GM19468 (cell line): ENCODE measurements at regions not wholly inside any gene's neighbourhood (a gene's known extent, or its start where the extent isn't known, plus 50 kb on each side); places are given as distances from the start of the nearest gene placed in this dataset.

Source experiments
- ATAC-seq: cut with Tn5 transposase; IDR thresholded peaks from one replicate; pipeline ENCODE4 v1.9.1; 2021; ENCODE audit warnings: mild to moderate bottlenecking, moderate library complexity, moderate number of reproducible peaks; ENCODE audit not compliant: unreplicated experiment; ENCODE audit errors: extremely low read depth

- ATAC-seq = no peak
Observed at GRCh38 chr14:87457720-87458119, 535.3 kb downstream of the GALC start.

- no peak for ATAC-seq
Observed at GRCh38 chr14:87450193-87450592, 542.8 kb downstream of the GALC start.

DNA sequence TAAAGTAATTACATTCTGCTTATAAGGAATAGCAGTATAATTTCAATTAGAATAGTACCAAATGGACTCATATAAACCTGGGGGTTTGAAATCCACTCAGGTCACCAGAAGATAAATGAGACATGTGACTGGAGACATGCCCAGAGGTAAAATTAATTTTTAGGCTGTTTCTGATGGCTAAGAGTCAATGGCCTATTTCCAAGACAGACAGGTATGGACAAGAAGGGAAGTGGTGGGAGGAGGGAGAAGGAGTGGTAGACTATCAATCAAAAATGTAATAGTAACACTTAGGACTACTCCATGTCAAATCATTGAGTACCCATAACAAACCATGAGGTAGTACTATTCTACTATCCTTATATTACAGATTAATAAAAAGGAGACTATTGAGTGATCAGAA, 544.0 kb downstream of the GALC start:
- no peak for ATAC-seq

DNA sequence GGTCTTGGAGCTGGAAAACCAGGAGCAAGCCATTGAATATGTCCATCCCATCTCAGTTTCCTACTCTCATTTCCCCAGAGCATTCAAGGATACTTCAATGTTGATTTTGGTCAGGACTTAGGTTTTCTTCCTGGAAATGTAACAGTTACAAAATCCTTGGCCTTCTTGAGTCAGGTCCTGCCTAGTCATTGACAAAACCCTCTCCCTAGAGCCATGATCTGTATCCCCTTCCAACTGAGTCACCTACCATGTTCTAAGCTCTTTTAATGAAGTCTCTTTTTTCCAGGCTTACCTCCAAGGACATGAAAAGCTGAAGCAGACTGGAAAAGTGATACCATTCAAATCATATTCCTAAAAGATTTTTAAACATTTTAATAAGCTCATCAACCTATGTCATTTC, 549.2 kb downstream of the GALC start:
- no peak for ATAC-seq

GRCh38 chr14:87443039-87443438, 549.9 kb downstream of the GALC start:
- ATAC-seq = no peak

- ATAC-seq = no peak
Observed at GRCh38 chr14:87437158-87437557, 555.8 kb downstream of the GALC start.

- no peak for ATAC-seq
Observed at GRCh38 chr14:87434680-87435079, 558.3 kb downstream of the GALC start.

GRCh38 chr14:87434011-87434410, 559.0 kb downstream of the GALC start:
- no peak for ATAC-seq

DNA sequence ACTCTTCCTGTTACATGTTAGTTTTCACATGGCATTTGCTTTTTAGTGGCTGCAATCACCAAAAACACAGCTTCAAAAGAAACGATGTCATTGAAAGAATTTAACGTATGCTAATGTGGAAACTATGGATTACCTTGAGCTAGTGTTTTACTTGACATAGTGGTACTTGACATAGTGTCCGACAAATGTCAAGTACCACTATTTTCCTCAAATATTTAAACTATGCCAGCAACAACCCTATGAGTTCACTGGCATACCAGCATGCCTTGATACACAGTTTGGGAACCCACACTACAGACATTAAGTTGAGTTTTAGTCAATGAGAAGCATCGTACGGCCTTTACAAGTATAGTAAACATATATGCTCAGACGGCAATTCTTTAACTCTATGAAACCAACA, 560.3 kb downstream of the GALC start:
- no peak for ATAC-seq

DNA sequence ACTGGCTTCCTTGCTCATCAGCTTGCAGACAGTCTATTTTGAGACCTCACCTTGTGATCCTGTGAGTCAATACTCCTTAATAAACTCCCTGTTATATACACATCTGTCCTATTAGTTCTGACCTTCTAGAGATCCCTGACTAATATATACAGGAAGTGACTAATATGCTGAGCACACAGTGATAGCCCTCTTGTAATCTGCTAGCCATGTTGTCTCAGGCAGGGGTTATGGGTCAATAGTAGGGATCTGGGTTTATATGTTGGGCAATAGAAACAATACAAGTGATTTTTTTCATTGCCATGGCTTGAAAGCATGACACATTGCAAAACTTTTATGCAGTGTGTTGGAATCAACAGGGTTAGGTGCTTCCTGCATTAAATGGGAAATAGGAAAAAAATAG, 562.2 kb downstream of the GALC start:
- no peak for ATAC-seq

- no peak for ATAC-seq
Observed at GRCh38 chr14:87430214-87430613, 562.8 kb downstream of the GALC start.

DNA sequence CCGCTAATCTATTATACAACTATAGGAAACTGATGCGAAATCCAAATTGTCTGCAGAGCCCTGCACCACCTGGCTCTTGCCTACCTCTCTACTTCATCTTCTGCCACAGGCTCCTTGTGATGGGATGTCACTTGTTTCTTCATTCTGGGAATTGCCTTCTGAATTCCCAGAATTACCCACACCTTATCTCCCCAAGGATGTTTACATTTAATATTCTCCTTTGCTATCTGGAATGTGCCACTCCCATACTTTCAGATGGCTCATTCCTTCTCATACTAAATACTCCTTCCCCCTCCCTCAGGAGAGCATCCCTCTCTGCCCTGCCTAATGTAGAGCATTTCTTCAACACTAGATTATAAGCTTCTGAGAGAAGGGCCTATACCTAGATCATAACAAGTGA, 573.1 kb downstream of the GALC start:
- ATAC-seq = no peak

DNA sequence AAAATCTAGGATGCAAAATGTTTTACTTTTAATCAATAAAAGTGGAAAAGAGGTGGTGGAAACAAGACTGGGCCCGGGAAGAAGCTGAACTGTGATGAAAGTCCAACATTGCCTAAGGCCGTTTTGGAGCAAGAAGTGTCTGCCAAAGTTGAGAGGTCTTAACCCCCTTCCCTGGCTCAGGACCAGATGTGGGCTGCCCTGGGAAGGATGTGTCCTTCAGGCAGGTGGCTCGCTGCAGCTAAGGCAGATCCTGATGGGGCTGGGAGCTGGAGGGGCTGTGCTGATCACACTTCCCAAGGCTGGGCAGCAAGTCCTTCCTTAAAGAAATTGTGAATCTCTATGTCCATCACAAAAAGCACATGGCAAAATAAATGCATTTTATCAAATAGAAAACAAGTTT, 581.6 kb downstream of the GALC start:
- no peak for ATAC-seq

- no peak for ATAC-seq
Observed at GRCh38 chr14:87409393-87409792, 583.6 kb downstream of the GALC start.

GRCh38 chr14:87407344-87407743, 585.6 kb downstream of the GALC start:
- ATAC-seq = no peak

GRCh38 chr14:87405563-87405962, 587.4 kb downstream of the GALC start:
- ATAC-seq = no peak

- peak; percentile 57 for ATAC-seq
Observed at GRCh38 chr14:87397499-87397898, 595.5 kb downstream of the GALC start.

- no peak for ATAC-seq
Observed at GRCh38 chr14:87391066-87391465, 601.9 kb downstream of the GALC start.

DNA sequence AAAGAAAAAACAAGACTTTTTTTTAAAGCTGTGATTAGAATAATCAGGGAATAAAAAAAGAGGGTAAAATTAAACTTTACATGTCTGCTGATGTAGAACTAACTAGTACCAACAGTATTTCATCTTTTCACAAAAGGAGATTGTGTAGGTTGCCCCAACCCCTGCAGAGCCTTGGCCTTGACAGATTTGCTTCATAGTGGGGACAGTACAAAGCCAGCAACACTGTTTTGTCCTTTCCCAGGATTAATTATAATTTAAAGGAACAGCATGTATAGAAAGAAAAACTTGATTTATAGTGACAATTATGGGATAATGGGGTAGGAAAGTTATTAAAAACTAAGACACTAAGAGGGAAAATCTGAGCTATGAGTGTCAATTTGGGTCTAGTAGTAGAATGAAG, 604.0 kb downstream of the GALC start:
- ATAC-seq = no peak

- no peak for ATAC-seq
Observed at GRCh38 chr14:87387806-87388205, 605.2 kb downstream of the GALC start.

- ATAC-seq = no peak
Observed at GRCh38 chr14:87386524-87386923, 606.5 kb downstream of the GALC start.

GRCh38 chr14:87380054-87380453, 612.9 kb downstream of the GALC start:
- no peak for ATAC-seq

DNA sequence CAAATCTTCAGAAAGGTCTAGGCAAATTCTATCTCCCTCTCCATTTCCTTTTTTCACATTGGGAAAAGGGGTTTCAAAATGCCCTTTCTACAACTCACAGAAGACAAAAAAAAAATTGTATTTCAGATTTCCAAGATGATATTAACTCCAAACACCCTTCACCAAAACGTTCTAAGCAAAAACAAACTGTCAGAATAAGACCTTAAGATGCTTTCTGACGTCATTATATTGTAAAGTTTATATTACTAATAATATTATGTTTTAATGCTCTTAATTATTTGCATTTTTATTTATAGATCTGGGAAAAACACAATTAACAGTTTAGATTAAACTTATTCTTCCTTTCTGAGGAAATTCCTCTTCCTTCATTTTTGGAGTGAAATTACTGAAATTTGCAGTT, 624.2 kb downstream of the GALC start:
- ATAC-seq = no peak
